HCT116 (cell line): ENCODE measurements at regions not wholly inside any gene's neighbourhood (a gene's known extent, or its start where the extent isn't known, plus 50 kb on each side); places are given as distances from the start of the nearest gene placed in this dataset.

Source experiments
- ATAC-seq: fragments of 200-7000 bp; cut with Tn5 transposase; 2 replicates; pipeline ENCODE4 v1.9.1; 2020; ENCODE audit warnings: mild to moderate bottlenecking, moderate library complexity
- BruUV-seq: library from RNA; stranded (reverse); fragments of 400-500 nt; replicated peaks from 2 replicates; lab custom pipeline; 2021; lab: Mats Ljungman, UMichigan
- CTCF ChIA-PET: fragments of 300-600 bp; sonication (Branson Sonifier 250); formaldehyde crosslinking; loops from one replicate; lab custom pipeline; 2021; ENCODE audit warnings: antibody characterized with exemption; lab: Charles Lee
- POLR2A ChIA-PET: fragments of 300-600, 350-600 bp; sonication (Branson Sonifier 250); formaldehyde crosslinking; loops from one replicate; lab custom pipeline; 2021; ENCODE audit warnings: antibody characterized with exemption; lab: Charles Lee
- RAD21 ChIA-PET, 2 experiments: fragments of 300-600 bp; sonication (Branson Sonifier 250); formaldehyde crosslinking; loops; one replicate each; lab custom pipeline; 2023; ENCODE audit warnings: low total read pairs in 2 of 2; ENCODE audit not compliant: uncharacterized antibody in 2 of 2, unreplicated experiment in 2 of 2, low non-redundant PET in 1 of 2; lab: Charles Lee
- DNase-seq: peaks from one replicate; pipeline ENCODE4 v3.0.0-alpha.2; 2010; ENCODE audit warnings: low read depth, low spot score
- H2AFZ ChIP-seq: fragments of 200-600 bp; shearing (Covaris generic), sonication (generic); 2 replicates; pipeline ENCODE4 v1.6.1; 2017; ENCODE audit warnings: low read depth, mixed run types, mixed read lengths, antibody characterized with exemption, low read length; ENCODE audit not compliant: poor library complexity, severe bottlenecking
- H3K27ac ChIP-seq: 2 replicates; pipeline ENCODE4 v1.5.1; 2012; ENCODE audit warnings: low read depth, low read length
- H3K27me3 ChIP-seq: fragments of 200-600 bp; sonication (generic); 2 replicates; pipeline ENCODE4 v1.6.1; 2016; ENCODE audit warnings: mixed run types, low read length, mixed read lengths; ENCODE audit not compliant: insufficient read depth
- H3K36me3 ChIP-seq, 2 experiments: fragments of 200-500 bp in 1 of 2; fragments of 200-600 bp in 1 of 2; sonication (Bioruptor generic) in 1 of 2; sonication (generic) in 1 of 2; 2 replicates each; pipeline versions ENCODE4 v1.5.1 to v1.6.1; 2014 to 2016; ENCODE audit warnings: low read length in 2 of 2, inconsistent platforms in 1 of 2, mixed read lengths in 1 of 2, mixed run types in 1 of 2; ENCODE audit not compliant: insufficient read depth in 2 of 2, control insufficient read depth in 1 of 2
- H3K4me1 ChIP-seq, 2 experiments: fragments of 200-600 bp in 1 of 2; sonication (generic) in 1 of 2; 2 replicates each; pipeline versions ENCODE4 v1.5.1 to v1.6.1; 2012 to 2017; ENCODE audit warnings: low read length in 2 of 2, inconsistent platforms in 1 of 2, mild to moderate bottlenecking in 1 of 2, mixed read lengths in 1 of 2, mixed run types in 1 of 2, moderate library complexity in 1 of 2; ENCODE audit not compliant: insufficient read depth in 2 of 2, control insufficient read depth in 1 of 2
- H3K4me2 ChIP-seq: fragments of 200-600 bp; sonication (generic); 2 replicates; pipeline ENCODE4 v1.6.1; 2017; ENCODE audit warnings: mixed run types, low read length, mixed read lengths
- H3K4me3 ChIP-seq, 2 experiments: fragments of 200-600 bp in 1 of 2; sonication (generic) in 1 of 2; replicated peaks in 1 of 2; 2 replicates each; pipeline ENCODE4 v1.5.1; 2011 to 2016; ENCODE audit warnings: low read length in 2 of 2, control low read depth in 1 of 2, low read depth in 1 of 2, mild to moderate bottlenecking in 1 of 2, mixed read lengths in 1 of 2, mixed run types in 1 of 2
- H3K79me2 ChIP-seq: fragments of 200-600 bp; sonication (generic); 2 replicates; pipeline ENCODE4 v1.6.1; 2017; ENCODE audit warnings: mild to moderate bottlenecking, mixed run types, low read length, moderate library complexity, mixed read lengths; ENCODE audit not compliant: insufficient read depth
- H3K9ac ChIP-seq: fragments of 200-600 bp; sonication (generic); 2 replicates; pipeline ENCODE4 v1.6.1; 2016; ENCODE audit warnings: low read length, mixed read lengths
- H3K9me2 ChIP-seq: fragments of 200-600 bp; sonication (generic), shearing (Covaris generic); 2 replicates; pipeline ENCODE4 v1.6.1; 2017; ENCODE audit warnings: mixed run types, mild to moderate bottlenecking, moderate library complexity; ENCODE audit not compliant: insufficient read depth
- H3K9me3 ChIP-seq, 2 experiments: fragments of 200-500 bp in 1 of 2; fragments of 200-600 bp in 1 of 2; sonication (Bioruptor generic) in 1 of 2; sonication (generic) in 1 of 2; 2 replicates each; pipeline ENCODE4 v1.6.1; 2014 to 2017; ENCODE audit warnings: low read length in 2 of 2, mixed read lengths in 2 of 2, inconsistent platforms in 1 of 2, low read depth in 1 of 2, mild to moderate bottlenecking in 1 of 2, mixed run types in 1 of 2, moderate library complexity in 1 of 2; ENCODE audit not compliant: control insufficient read depth in 1 of 2, insufficient read depth in 1 of 2
- H4K20me1 ChIP-seq: fragments of 200-600 bp; sonication (generic), shearing (Covaris generic); 2 replicates; pipeline ENCODE4 v1.6.1; 2017; ENCODE audit warnings: mixed run types, mild to moderate bottlenecking, moderate library complexity; ENCODE audit not compliant: insufficient read depth
- CBX3 ChIP-seq: IDR thresholded peaks from 2 replicates; pipeline ENCODE4 v1.6.1; 2012; ENCODE audit warnings: low read depth
- CEBPB ChIP-seq: IDR thresholded peaks from 2 replicates; pipeline ENCODE4 v1.6.1; 2012; ENCODE audit warnings: low read depth
- EGR1 ChIP-seq: IDR thresholded peaks from 2 replicates; pipeline ENCODE4 v1.6.1; 2012; ENCODE audit warnings: low read depth
- FOSL1 ChIP-seq: IDR thresholded peaks from 2 replicates; pipeline ENCODE4 v1.6.1; 2012; ENCODE audit warnings: low read depth
- JUND ChIP-seq: IDR thresholded peaks from 2 replicates; pipeline ENCODE4 v1.6.1; 2012
- MAX ChIP-seq: IDR thresholded peaks from 2 replicates; pipeline ENCODE4 v1.6.1; 2012
- POLR2AphosphoS5 ChIP-seq: IDR thresholded peaks from 2 replicates; pipeline ENCODE4 v1.6.1; 2011; ENCODE audit warnings: mild to moderate bottlenecking, low read depth, low read length, moderate library complexity
- RAD21 ChIP-seq: IDR thresholded peaks from 2 replicates; pipeline ENCODE4 v1.6.1; 2012; ENCODE audit warnings: low read depth, mild to moderate bottlenecking
- SIN3A ChIP-seq: IDR thresholded peaks from 2 replicates; pipeline ENCODE4 v1.6.1; 2012; ENCODE audit warnings: low read depth
- SP1 ChIP-seq: IDR thresholded peaks from 2 replicates; pipeline ENCODE4 v1.6.1; 2012; ENCODE audit warnings: low read depth
- SRF ChIP-seq: IDR thresholded peaks from 2 replicates; pipeline ENCODE4 v1.6.1; 2012; ENCODE audit warnings: low read depth
- TCF7L2 ChIP-seq: IDR thresholded peaks from 2 replicates; pipeline ENCODE4 v1.7.0; 2011; ENCODE audit warnings: borderline replicate concordance, inconsistent platforms; ENCODE audit not compliant: insufficient read depth, insufficient read length; ENCODE audit errors: extremely low read depth
- YY1 ChIP-seq: IDR thresholded peaks from 2 replicates; pipeline ENCODE4 v1.6.1; 2011; ENCODE audit warnings: low read length, low read depth, moderate library complexity, mild to moderate bottlenecking; ENCODE audit not compliant: insufficient replicate concordance; ENCODE audit errors: extremely low read depth
- ZFX ChIP-seq: fragments of 450-650 bp; IDR thresholded peaks from 2 replicates; pipeline ENCODE4 v1.6.1; 2017
- ZNF274 ChIP-seq: fragments of 200-500 bp; sonication (Bioruptor generic); IDR thresholded peaks from 2 replicates; pipeline ENCODE4 v1.6.1; 2014; ENCODE audit warnings: mild to moderate bottlenecking, low read depth, low read length, inconsistent platforms
- intact Hi-C: fragments of 100-400 bp; cut with micrococcal nuclease; formaldehyde crosslinking; loops from 2 replicates; pipeline ENCODE4 v1.10.0; 2022
- TF ChIP-seq, protein P1 (sequence below): IDR thresholded peaks from 2 replicates; pipeline ENCODE4 v1.6.1; 2012
- TF ChIP-seq, protein P2 (sequence below), 3 experiments: fragments of 200-600 bp in 1 of 3; sonication (generic) in 1 of 3; IDR thresholded peaks in 2 of 3; conservative IDR thresholded peaks in 1 of 3; 2 replicates each; pipeline ENCODE4 v1.5.1; 2012 to 2017; ENCODE audit warnings: low read depth in 2 of 3, low read length in 2 of 3, antibody characterized with exemption in 1 of 3, borderline replicate concordance in 1 of 3, control low read depth in 1 of 3, mild to moderate bottlenecking in 1 of 3, mixed read lengths in 1 of 3, mixed run types in 1 of 3, moderate library complexity in 1 of 3; ENCODE audit not compliant: insufficient read depth in 1 of 3
- TF ChIP-seq, protein P3 (sequence below): IDR thresholded peaks from 2 replicates; pipeline ENCODE4 v1.6.1; 2011; ENCODE audit warnings: mild to moderate bottlenecking, low read length, moderate library complexity; ENCODE audit not compliant: insufficient replicate concordance; ENCODE audit errors: extremely low read depth
- TF ChIP-seq, protein P4 (sequence below): IDR thresholded peaks from 2 replicates; pipeline ENCODE4 v1.6.1; 2012; ENCODE audit warnings: low read depth

DNA sequence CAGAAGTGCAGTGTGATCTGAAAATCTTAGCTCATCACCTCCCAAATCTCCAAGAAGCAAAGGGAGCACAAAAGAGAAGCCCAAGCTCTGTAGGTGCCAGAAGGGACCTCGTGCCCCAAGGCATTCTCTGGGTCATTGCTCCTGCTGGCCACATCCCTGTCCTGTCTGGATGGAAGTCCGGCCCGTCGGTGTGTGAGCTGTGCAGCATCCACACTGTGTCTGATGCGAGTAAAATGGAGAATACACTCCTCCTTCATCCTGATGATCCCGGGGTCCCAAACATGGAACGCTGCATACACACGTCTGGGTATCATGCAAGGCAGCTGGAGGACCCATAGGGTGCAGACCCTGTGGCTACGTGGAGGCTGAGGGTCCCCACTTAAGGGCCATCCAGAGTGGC, 851.4 kb downstream of the GALR1 start (continued):
- TF ChIP-seq, protein P1, sequence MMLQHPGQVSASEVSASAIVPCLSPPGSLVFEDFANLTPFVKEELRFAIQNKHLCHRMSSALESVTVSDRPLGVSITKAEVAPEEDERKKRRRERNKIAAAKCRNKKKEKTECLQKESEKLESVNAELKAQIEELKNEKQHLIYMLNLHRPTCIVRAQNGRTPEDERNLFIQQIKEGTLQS, result no peak
- no peak for TF ChIP-seq POLR2AphosphoS5

DNA sequence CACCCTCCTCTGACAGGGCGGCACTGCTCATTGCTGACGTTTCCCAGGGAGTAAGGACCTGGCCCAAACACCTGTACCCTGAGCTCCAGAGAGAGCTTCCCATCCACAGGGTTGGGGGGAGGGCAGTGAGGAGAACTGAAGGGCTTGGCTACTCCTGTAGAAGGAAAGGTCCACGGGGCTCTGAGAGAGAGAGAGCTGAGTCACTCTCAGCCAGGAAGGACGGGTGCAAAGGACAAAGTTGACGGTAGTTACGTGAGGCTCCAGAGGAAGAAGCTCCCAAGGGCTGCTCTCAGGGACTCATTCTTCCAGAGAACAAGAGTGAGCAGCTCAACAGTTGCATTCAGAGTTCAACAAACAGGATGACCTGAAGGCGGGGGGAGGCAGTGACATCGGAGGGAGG, 852.5 kb downstream of the GALR1 start:
- H3K36me3 ChIP-seq, result no peaks in the 10 kb centered on the region

More for the DNA sequence above, 852.5 kb downstream of the GALR1 start:
- CTCF ChIA-PET, result no interaction called here
- intact Hi-C loops, result no loop called here
- no peaks in the 10 kb centered on the region for H3K9me2 ChIP-seq
- RAD21 ChIA-PET, result no interaction called here
- H4K20me1 ChIP-seq, result no peaks in the 10 kb centered on the region
- H3K4me1 ChIP-seq, result no peaks in the 10 kb centered on the region
- no TSS peak for BruUV-seq
- no peak overlapping the region for H3K4me2 ChIP-seq
- H3K4me3 ChIP-seq, result no peak overlapping the region
- no peak for DNase-seq
- H3K9ac ChIP-seq, result no peak overlapping the region
- no peak for ATAC-seq
- peaks cover 14 to 32% of the 10 kb centered on the region in 2 experiments; a peak in 2 of 4 replicates for H3K9me3 ChIP-seq
- no peaks in the 10 kb centered on the region for H3K27me3 ChIP-seq
- no peaks in the 10 kb centered on the region for H3K79me2 ChIP-seq
- H2AFZ ChIP-seq, result no peak overlapping the region
- TF ChIP-seq, protein P2, sequence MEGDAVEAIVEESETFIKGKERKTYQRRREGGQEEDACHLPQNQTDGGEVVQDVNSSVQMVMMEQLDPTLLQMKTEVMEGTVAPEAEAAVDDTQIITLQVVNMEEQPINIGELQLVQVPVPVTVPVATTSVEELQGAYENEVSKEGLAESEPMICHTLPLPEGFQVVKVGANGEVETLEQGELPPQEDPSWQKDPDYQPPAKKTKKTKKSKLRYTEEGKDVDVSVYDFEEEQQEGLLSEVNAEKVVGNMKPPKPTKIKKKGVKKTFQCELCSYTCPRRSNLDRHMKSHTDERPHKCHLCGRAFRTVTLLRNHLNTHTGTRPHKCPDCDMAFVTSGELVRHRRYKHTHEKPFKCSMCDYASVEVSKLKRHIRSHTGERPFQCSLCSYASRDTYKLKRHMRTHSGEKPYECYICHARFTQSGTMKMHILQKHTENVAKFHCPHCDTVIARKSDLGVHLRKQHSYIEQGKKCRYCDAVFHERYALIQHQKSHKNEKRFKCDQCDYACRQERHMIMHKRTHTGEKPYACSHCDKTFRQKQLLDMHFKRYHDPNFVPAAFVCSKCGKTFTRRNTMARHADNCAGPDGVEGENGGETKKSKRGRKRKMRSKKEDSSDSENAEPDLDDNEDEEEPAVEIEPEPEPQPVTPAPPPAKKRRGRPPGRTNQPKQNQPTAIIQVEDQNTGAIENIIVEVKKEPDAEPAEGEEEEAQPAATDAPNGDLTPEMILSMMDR (IDR thresholded peaks at IDR 0.05 in 2 of 3, conservative IDR thresholded peaks at IDR 0.05 in 1 of 3; ENCODE audit: borderline replicate concordance in 1 of 3, insufficient read depth in 1 of 3, low read depth in 2 of 3, low read length in 2 of 3), result no peak
- TF ChIP-seq POLR2AphosphoS5 (no peak), JUND (no peak), ZNF274 (no peak), CBX3 (no peak), SP1 (no peak), SRF (no peak), YY1 (no peak), TCF7L2 (no peak), FOSL1 (no peak), ZFX (no peak), EGR1 (no peak), MAX (no peak), SIN3A (no peak), CEBPB (no peak), RAD21 (no peak)
- TF ChIP-seq, protein P3, sequence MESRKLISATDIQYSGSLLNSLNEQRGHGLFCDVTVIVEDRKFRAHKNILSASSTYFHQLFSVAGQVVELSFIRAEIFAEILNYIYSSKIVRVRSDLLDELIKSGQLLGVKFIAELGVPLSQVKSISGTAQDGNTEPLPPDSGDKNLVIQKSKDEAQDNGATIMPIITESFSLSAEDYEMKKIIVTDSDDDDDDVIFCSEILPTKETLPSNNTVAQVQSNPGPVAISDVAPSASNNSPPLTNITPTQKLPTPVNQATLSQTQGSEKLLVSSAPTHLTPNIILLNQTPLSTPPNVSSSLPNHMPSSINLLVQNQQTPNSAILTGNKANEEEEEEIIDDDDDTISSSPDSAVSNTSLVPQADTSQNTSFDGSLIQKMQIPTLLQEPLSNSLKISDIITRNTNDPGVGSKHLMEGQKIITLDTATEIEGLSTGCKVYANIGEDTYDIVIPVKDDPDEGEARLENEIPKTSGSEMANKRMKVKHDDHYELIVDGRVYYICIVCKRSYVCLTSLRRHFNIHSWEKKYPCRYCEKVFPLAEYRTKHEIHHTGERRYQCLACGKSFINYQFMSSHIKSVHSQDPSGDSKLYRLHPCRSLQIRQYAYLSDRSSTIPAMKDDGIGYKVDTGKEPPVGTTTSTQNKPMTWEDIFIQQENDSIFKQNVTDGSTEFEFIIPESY, result no peak
- TF ChIP-seq, protein P4, sequence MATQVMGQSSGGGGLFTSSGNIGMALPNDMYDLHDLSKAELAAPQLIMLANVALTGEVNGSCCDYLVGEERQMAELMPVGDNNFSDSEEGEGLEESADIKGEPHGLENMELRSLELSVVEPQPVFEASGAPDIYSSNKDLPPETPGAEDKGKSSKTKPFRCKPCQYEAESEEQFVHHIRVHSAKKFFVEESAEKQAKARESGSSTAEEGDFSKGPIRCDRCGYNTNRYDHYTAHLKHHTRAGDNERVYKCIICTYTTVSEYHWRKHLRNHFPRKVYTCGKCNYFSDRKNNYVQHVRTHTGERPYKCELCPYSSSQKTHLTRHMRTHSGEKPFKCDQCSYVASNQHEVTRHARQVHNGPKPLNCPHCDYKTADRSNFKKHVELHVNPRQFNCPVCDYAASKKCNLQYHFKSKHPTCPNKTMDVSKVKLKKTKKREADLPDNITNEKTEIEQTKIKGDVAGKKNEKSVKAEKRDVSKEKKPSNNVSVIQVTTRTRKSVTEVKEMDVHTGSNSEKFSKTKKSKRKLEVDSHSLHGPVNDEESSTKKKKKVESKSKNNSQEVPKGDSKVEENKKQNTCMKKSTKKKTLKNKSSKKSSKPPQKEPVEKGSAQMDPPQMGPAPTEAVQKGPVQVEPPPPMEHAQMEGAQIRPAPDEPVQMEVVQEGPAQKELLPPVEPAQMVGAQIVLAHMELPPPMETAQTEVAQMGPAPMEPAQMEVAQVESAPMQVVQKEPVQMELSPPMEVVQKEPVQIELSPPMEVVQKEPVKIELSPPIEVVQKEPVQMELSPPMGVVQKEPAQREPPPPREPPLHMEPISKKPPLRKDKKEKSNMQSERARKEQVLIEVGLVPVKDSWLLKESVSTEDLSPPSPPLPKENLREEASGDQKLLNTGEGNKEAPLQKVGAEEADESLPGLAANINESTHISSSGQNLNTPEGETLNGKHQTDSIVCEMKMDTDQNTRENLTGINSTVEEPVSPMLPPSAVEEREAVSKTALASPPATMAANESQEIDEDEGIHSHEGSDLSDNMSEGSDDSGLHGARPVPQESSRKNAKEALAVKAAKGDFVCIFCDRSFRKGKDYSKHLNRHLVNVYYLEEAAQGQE, result no peak
- TF ChIP-seq, protein P1, result no peak
- TF ChIP-seq, all 23 proteins: peak for 0
- no peak overlapping the region for H3K27ac ChIP-seq
- POLR2A ChIA-PET, result no interaction called here
